ENCODE measurements at regions not wholly inside any gene's neighbourhood (a gene's known extent, or its start where the extent isn't known, plus 50 kb on each side); places are given as distances from the start of the nearest gene placed in this dataset.

DNA sequence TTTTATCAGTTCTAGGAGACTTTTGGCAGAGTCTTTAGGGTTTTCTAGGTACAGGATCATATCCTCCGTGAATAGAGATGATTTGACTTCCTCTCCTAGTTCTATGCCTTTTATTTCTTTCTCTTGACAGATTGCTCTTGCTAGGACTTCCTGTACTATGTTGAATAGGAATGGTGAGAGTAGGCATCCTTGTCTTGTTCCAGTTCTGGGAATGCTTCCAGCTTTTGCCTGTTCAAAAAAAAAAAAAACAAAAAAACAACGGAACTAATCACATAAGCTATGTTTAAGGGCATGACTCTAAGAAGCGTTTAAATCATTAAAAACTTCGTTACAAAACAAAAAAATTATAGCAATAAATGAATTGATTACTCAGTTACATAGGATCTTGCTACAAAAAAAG, 145.7 kb downstream of the NUP35 start:
- CTCF ChIA-PET: no interaction called here
- POLR2A ChIA-PET: no interaction called here
- DNase-seq (ENCODE audit: low read depth): no peak

DNA sequence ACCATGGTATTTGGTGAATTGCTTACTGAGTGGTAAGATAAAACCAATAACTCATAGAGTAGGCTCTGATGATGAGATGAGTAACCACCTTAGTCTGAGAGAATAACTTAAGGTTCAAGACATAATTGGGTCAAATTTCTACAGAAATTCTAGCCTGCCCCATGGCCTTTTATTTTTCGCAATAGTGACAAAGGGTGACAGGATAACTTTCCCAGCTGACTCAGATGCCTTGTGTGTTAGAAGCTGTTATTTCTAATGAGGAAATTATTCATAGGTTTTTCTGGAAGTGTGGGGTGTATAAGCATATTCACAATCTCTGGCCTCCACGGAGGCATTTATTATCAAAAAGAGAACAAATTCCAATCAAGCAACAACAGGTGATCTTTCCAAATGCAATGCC, 159.0 kb downstream of the NUP35 start:
- CTCF ChIA-PET: no interaction called here
- no peak for DNase-seq (ENCODE audit: low read depth)
- Histone ChIP-seq H3K36me3 (ENCODE audit: control insufficient read depth, insufficient read depth, low read length) (no peaks in the 10 kb centered on the region), H3K27me3 (ENCODE audit: control insufficient read depth, insufficient read depth, low read length) (no peaks in the 10 kb centered on the region), H3K4me3 (ENCODE audit: low read depth, low read length) (no peak overlapping the region)
- TF ChIP-seq, protein P1, sequence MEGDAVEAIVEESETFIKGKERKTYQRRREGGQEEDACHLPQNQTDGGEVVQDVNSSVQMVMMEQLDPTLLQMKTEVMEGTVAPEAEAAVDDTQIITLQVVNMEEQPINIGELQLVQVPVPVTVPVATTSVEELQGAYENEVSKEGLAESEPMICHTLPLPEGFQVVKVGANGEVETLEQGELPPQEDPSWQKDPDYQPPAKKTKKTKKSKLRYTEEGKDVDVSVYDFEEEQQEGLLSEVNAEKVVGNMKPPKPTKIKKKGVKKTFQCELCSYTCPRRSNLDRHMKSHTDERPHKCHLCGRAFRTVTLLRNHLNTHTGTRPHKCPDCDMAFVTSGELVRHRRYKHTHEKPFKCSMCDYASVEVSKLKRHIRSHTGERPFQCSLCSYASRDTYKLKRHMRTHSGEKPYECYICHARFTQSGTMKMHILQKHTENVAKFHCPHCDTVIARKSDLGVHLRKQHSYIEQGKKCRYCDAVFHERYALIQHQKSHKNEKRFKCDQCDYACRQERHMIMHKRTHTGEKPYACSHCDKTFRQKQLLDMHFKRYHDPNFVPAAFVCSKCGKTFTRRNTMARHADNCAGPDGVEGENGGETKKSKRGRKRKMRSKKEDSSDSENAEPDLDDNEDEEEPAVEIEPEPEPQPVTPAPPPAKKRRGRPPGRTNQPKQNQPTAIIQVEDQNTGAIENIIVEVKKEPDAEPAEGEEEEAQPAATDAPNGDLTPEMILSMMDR (IDR thresholded peaks at IDR 0.05; ENCODE audit: insufficient read depth, low read depth, low read length): no peak
- POLR2A ChIA-PET: no interaction called here

More for the DNA sequence above, 145.7 kb downstream of the NUP35 start:
- TF ChIP-seq, protein P1 (IDR thresholded peaks at IDR 0.05; ENCODE audit: insufficient read depth, low read depth, low read length): no peak
- H3K4me3 ChIP-seq (ENCODE audit: low read depth, low read length): no peak overlapping the region
- H3K36me3 ChIP-seq (ENCODE audit: control insufficient read depth, insufficient read depth, low read length): no peaks in the 10 kb centered on the region
- no peaks in the 10 kb centered on the region for H3K27me3 ChIP-seq (ENCODE audit: control insufficient read depth, insufficient read depth, low read length)

DNA sequence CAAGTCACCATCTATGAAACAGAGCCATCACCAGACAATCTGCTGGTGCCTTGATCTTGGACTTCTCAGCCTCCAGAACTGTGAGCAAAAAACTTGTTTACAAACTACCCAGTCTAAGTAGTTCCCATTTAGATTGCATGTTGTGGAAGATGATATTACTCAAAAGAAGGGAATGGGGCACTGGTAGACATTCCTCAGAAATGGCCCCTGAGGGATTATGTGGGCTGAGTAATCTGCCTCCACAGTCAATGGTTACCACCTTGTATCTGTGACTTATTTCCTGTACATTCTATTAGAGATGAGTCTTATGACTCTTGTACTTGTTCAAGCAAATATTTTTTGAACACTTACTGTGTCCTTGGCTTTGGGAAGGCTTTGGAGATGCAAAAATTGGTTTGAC, 160.4 kb downstream of the NUP35 start:
- DNase-seq (ENCODE audit: low read depth): peak; percentile 13
- H3K27me3 ChIP-seq (ENCODE audit: control insufficient read depth, insufficient read depth, low read length): no peaks in the 10 kb centered on the region
- H3K4me3 ChIP-seq (ENCODE audit: low read depth, low read length): no peak overlapping the region
- ChIA-PET CTCF (no interaction called here), POLR2A (no interaction called here)
- H3K36me3 ChIP-seq (ENCODE audit: control insufficient read depth, insufficient read depth, low read length): no peaks in the 10 kb centered on the region
- TF ChIP-seq, protein P1 (IDR thresholded peaks at IDR 0.05; ENCODE audit: insufficient read depth, low read depth, low read length): no peak

DNA sequence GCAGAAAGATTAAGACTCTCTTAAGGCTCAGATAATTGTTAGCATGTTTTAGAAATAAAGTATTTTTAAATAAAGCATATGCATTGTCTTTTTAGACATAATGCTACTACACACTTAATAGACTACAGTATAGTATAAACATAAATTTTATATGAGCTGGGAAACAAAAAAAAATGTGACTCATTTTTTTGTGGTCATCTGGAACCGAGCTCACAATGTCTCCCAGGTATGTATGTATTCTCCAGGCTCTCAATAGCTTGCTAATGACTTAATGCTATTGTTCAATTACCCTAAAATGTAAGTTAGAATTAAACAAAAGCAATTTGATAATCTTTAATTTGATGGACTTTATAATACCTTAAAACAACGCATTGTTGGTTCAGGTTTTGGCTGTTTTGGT, 167.2 kb downstream of the NUP35 start:
- TF ChIP-seq, protein P1 (IDR thresholded peaks at IDR 0.05; ENCODE audit: insufficient read depth, low read depth, low read length): no peak
- Histone ChIP-seq H3K4me3 (ENCODE audit: low read depth, low read length) (no peak overlapping the region), H3K36me3 (ENCODE audit: control insufficient read depth, insufficient read depth, low read length) (no peaks in the 10 kb centered on the region), H3K27me3 (ENCODE audit: control insufficient read depth, insufficient read depth, low read length) (no peaks in the 10 kb centered on the region)
- ChIA-PET POLR2A (no interaction called here), CTCF (interaction anchor here (0.9 kb wide), 1 partner anchor 9 kb away, joined by 3 read pairs; no protein-coding TSS in a partner anchor)
- DNase-seq (ENCODE audit: low read depth): no peak

DNA sequence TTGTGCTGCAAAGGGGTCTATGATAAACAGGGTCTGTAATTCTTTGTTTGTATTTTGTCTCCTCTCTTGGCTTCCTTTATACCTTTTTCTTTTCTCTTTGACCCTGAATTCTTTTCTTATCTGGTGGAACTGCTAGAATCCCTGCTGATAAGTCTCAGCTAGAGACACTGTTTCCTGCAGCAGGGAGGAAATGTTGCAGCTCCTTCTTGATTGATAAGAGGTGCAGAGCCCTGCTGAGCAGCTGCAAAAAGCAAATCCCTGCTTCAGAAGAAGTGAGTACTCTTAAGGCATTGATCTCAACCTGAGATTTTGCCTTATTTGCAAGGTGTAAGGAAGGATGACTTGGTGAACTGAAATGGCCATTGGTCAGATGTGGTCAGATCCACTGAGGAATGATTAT, 167.8 kb downstream of the NUP35 start:
- ChIA-PET POLR2A (no interaction called here), CTCF (interaction anchor here (0.9 kb wide), 1 partner anchor 10 kb away, joined by 3 read pairs; no protein-coding TSS in a partner anchor)
- Histone ChIP-seq H3K36me3 (ENCODE audit: control insufficient read depth, insufficient read depth, low read length) (no peaks in the 10 kb centered on the region), H3K27me3 (ENCODE audit: control insufficient read depth, insufficient read depth, low read length) (no peaks in the 10 kb centered on the region), H3K4me3 (ENCODE audit: low read depth, low read length) (no peak overlapping the region)
- DNase-seq (ENCODE audit: low read depth): no peak
- TF ChIP-seq, protein P1 (IDR thresholded peaks at IDR 0.05; ENCODE audit: insufficient read depth, low read depth, low read length): no peak

Measured in BJ (cell line).